ENCODE measurements at regions not wholly inside any gene's neighbourhood (a gene's known extent, or its start where the extent isn't known, plus 50 kb on each side); places are given as distances from the start of the nearest gene placed in this dataset.

GRCh38 chrX:22740836-22741235 is 258.9 kb upstream of the DDX53 start:
- TF ChIP-seq NFXL1 (CRISPR knock-in tag; IDR thresholded peaks at IDR 0.05): no peak
- TF ChIP-seq FOXK2 (conservative IDR thresholded peaks at IDR 0.05 in 1 of 2, IDR thresholded peaks at IDR 0.05 in 1 of 2; ENCODE audit: low read depth in 2 of 2): no peak
- no peak for TF ChIP-seq ZNF507 (tag; conservative IDR thresholded peaks at IDR 0.05)
- TF ChIP-seq JUN (IDR thresholded peaks at IDR 0.05; ENCODE audit: borderline replicate concordance, low read depth, low read length): no peak
- no peak for TF ChIP-seq JUN (CRISPR knock-in tag; IDR thresholded peaks at IDR 0.05; ENCODE audit: borderline replicate concordance)
- TF ChIP-seq NFYB (IDR thresholded peaks at IDR 0.05; ENCODE audit: extremely low read depth, insufficient read length): no peak
- no peak for TF ChIP-seq ATF2 (CRISPR knock-in tag; IDR thresholded peaks at IDR 0.05)
- no peak for TF ChIP-seq EP300 (IDR thresholded peaks at IDR 0.05; ENCODE audit: low read length)
- no peak for TF ChIP-seq ATF3 (IDR thresholded peaks at IDR 0.05)
- TF ChIP-seq ATF3 (CRISPR knock-in tag; conservative IDR thresholded peaks at IDR 0.05): no peak
